ENCODE measurements at regions not wholly inside any gene's neighbourhood (a gene's known extent, or its start where the extent isn't known, plus 50 kb on each side); places are given as distances from the start of the nearest gene placed in this dataset.

- Histone ChIP-seq H3K27ac (no peak overlapping the region), H3K4me1 (no peaks in the 10 kb centered on the region), H3K4me3 (no peak overlapping the region), H3K36me3 (replicated peaks in 1 of 2; ENCODE audit: insufficient read depth in 1 of 2, low read depth in 2 of 2) (no peaks in the 10 kb centered on the region), H3K27me3 (no peaks in the 10 kb centered on the region), H3K9me3 (no peaks in the 10 kb centered on the region)
- no peak for DNase-seq
- intact Hi-C loops (cut with DNase I): no loop called here
- WGBS, 2 donors: 44 to 62% methylated on average over 3 of the region's 3 CpGs
- TF ChIP-seq POLR2A (IDR thresholded peaks at IDR 0.05): no peak
- TF ChIP-seq, protein P1, sequence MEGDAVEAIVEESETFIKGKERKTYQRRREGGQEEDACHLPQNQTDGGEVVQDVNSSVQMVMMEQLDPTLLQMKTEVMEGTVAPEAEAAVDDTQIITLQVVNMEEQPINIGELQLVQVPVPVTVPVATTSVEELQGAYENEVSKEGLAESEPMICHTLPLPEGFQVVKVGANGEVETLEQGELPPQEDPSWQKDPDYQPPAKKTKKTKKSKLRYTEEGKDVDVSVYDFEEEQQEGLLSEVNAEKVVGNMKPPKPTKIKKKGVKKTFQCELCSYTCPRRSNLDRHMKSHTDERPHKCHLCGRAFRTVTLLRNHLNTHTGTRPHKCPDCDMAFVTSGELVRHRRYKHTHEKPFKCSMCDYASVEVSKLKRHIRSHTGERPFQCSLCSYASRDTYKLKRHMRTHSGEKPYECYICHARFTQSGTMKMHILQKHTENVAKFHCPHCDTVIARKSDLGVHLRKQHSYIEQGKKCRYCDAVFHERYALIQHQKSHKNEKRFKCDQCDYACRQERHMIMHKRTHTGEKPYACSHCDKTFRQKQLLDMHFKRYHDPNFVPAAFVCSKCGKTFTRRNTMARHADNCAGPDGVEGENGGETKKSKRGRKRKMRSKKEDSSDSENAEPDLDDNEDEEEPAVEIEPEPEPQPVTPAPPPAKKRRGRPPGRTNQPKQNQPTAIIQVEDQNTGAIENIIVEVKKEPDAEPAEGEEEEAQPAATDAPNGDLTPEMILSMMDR (IDR thresholded peaks at IDR 0.05): no peak
- ATAC-seq: no peak
These were observed 1162.9 kb upstream of the WWC1 start for GRCh38 chr5:167128581-167128980.

DNA sequence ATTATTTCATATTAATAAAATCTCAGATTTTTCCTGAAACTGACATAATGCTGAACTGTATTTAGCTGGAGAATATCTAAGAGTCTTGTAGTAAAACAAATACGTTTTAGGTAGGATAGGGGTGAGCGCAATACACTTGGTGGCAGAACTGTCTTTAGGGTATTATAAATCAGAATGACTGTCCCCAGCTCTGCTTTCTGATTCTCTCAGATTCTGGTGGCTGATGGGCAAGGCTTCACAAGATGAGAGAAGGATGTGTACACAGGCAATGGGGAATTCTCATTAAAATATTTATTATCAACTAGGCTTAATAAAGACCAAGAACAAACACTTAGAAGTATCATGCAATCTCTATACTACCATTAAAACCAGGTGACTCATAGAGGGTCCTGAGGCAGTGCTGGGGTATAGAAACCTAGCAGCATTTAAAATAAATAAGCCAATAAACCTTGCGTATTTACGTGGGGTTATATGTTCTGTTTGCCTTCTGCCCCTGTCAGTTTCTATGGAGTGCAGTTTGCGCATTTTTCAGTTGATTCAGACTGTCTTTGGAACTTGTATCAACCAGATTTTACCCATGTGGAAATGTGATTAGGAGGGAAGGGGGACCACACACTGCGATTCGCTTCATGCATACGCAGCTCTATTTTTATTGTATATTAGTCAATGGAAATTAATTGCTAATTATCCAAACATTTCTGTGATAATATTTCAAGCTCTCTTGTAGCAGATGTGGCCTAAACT is 1150.7 kb upstream of the WWC1 start:
- Histone ChIP-seq H3K4me1 (no peaks in the 10 kb centered on the region), H3K36me3 (replicated peaks in 1 of 2; ENCODE audit: insufficient read depth in 1 of 2, low read depth in 2 of 2) (no peaks in the 10 kb centered on the region), H3K27ac (no peak overlapping the region), H3K4me3 (no peak overlapping the region), H3K27me3 (no peaks in the 10 kb centered on the region), H3K9me3 (no peaks in the 10 kb centered on the region)
- ATAC-seq (no peak), DNase-seq (no peak)
- WGBS, 2 donors: 90 to 92% methylated on average over 8 of the region's 8 CpGs
- intact Hi-C loops (cut with DNase I): no loop called here
- no peak for TF ChIP-seq POLR2A (IDR thresholded peaks at IDR 0.05)
- TF ChIP-seq, protein P1 (IDR thresholded peaks at IDR 0.05): no peak

DNA sequence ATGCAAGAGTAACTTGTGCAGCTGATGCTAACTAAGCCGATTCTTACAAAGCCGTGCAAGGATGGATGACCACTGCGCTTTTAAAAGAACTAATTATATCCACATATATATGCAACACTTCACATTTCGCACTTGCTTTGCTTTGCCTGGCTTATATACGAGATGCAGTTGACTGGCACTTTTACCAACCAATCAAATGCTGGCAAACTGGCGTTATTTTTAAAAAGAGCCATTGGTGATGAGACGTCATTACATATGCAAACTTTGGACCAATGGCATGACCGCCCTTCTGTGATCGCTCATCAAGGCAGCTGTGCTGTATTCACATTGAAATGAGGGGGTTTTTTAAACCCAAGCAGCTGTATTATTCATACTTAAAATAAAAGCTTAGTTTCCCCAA is 1147.7 kb upstream of the WWC1 start:
- intact Hi-C loops (cut with DNase I): no loop called here
- H3K9me3 ChIP-seq: no peaks in the 10 kb centered on the region
- no peaks in the 10 kb centered on the region for H3K27me3 ChIP-seq
- 90 to 92% methylated on average over 9 of the region's 9 CpGs for WGBS, 2 donors
- ATAC-seq: no peak
- TF ChIP-seq, protein P1 (IDR thresholded peaks at IDR 0.05): no peak
- TF ChIP-seq POLR2A (IDR thresholded peaks at IDR 0.05): no peak
- H3K4me1 ChIP-seq: no peaks in the 10 kb centered on the region
- H3K36me3 ChIP-seq (replicated peaks in 1 of 2; ENCODE audit: insufficient read depth in 1 of 2, low read depth in 2 of 2): no peaks in the 10 kb centered on the region
- H3K27ac ChIP-seq: no peak overlapping the region
- no peak for DNase-seq
- no peak overlapping the region for H3K4me3 ChIP-seq

DNA sequence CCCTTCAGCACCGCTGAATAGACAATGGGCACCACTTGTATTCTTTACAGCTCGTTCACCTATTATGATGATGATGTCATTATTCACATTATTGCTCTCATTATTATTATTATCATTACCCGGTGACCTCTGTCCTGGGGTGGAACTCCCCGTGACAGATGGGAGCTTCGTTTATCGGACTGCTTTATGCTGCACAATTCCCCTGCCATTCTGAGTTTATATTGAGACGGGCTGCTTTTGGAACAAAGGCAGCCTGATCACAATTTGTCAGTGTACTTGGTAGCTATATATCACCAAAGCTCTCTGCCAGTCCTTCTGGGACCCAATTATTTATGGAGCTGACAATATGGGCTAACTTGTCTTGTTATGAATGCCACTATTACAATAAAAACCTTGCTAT is 1145.6 kb upstream of the WWC1 start:
- TF ChIP-seq POLR2A (IDR thresholded peaks at IDR 0.05): no peak
- TF ChIP-seq, protein P1 (IDR thresholded peaks at IDR 0.05): no peak
- H3K9me3 ChIP-seq: no peaks in the 10 kb centered on the region
- H3K27ac ChIP-seq: no peak overlapping the region
- no peaks in the 10 kb centered on the region for H3K4me1 ChIP-seq
- WGBS, 2 donors: 76 to 81% methylated on average over 7 of the region's 7 CpGs
- no peaks in the 10 kb centered on the region for H3K27me3 ChIP-seq
- DNase-seq (no peak), ATAC-seq (no peak)
- no peaks in the 10 kb centered on the region for H3K36me3 ChIP-seq (replicated peaks in 1 of 2; ENCODE audit: insufficient read depth in 1 of 2, low read depth in 2 of 2)
- no peak overlapping the region for H3K4me3 ChIP-seq
- intact Hi-C loops (cut with DNase I): no loop called here

- 56 to 72% methylated on average over 3 of the region's 3 CpGs for WGBS, 2 donors
- H3K27ac ChIP-seq: no peak overlapping the region
- ATAC-seq: no peak
These were observed 1143.6 kb upstream of the WWC1 start for GRCh38 chr5:167147879-167148278.

More at GRCh38 chr5:167147879-167148278, 1143.6 kb upstream of the WWC1 start:
- H3K36me3 ChIP-seq (replicated peaks in 1 of 2; ENCODE audit: insufficient read depth in 1 of 2, low read depth in 2 of 2): no peaks in the 10 kb centered on the region
- H3K4me3 ChIP-seq: no peak overlapping the region
- DNase-seq: no peak
- no peaks in the 10 kb centered on the region for H3K9me3 ChIP-seq
- intact Hi-C loops (cut with DNase I): no loop called here
- no peaks in the 10 kb centered on the region for H3K4me1 ChIP-seq
- H3K27me3 ChIP-seq: no peaks in the 10 kb centered on the region
- TF ChIP-seq POLR2A (IDR thresholded peaks at IDR 0.05): no peak
- TF ChIP-seq, protein P1 (IDR thresholded peaks at IDR 0.05): no peak
